Activated CD4-positive, alpha-beta T cell treated with anti-CD3 and anti-CD28 coated beads, Interleukin-2, amount 10 ng/mL, durations not matched to agents 7 days and 5 days (primary cell): ENCODE measurements at regions not wholly inside any gene's neighbourhood (a gene's known extent, or its start where the extent isn't known, plus 50 kb on each side); places are given as distances from the start of the nearest gene placed in this dataset.
"Not testable (repeated sequence)": the region's sequence is repeated elsewhere in the genome, so short reads cannot be mapped to it uniquely, and the experiment has no call there.

Experiments used
- CTCF ChIA-PET: fragments of 350-600 bp; sonication (Branson Sonifier 250); formaldehyde crosslinking; loops from one replicate; lab custom pipeline; 2021; ENCODE audit warnings: antibody characterized with exemption; lab: Charles Lee
- POLR2A ChIA-PET: fragments of 350-600 bp; sonication (Branson Sonifier 250); formaldehyde crosslinking; loops from one replicate; lab custom pipeline; 2021; ENCODE audit warnings: antibody characterized with exemption; lab: Charles Lee
- DNase-seq: peaks from one replicate; pipeline ENCODE4 v3.0.0-alpha.2; 2020
- H3K27ac Mint-ChIP-seq: one replicate; pipeline ENCODE4 v1.8.0; 2021; ENCODE audit warnings: mild to moderate bottlenecking, moderate library complexity, mixed read lengths
- H3K27me3 Mint-ChIP-seq: one replicate; pipeline ENCODE4 v1.8.0; 2021; ENCODE audit warnings: mixed read lengths
- H3K36me3 Mint-ChIP-seq: one replicate; pipeline ENCODE4 v1.8.0; 2021; ENCODE audit warnings: low read depth, mixed read lengths
- H3K4me1 Mint-ChIP-seq: one replicate; pipeline ENCODE4 v1.8.0; 2021; ENCODE audit warnings: mixed read lengths
- H3K4me3 Mint-ChIP-seq: one replicate; pipeline ENCODE4 v1.8.0; 2021; ENCODE audit warnings: mild to moderate bottlenecking, moderate library complexity, mixed read lengths
- H3K9me3 Mint-ChIP-seq: one replicate; pipeline ENCODE4 v1.8.0; 2021; ENCODE audit warnings: mixed read lengths

GRCh38 chr4:18107848-18108528 lies 86.4 kb upstream of the LCORL start:
- H3K27ac Mint-ChIP-seq, H3K4me3 Mint-ChIP-seq, H3K36me3 Mint-ChIP-seq, H3K9me3 Mint-ChIP-seq, CTCF ChIA-PET, DNase-seq, POLR2A ChIA-PET, H3K27me3 Mint-ChIP-seq, H3K4me1 Mint-ChIP-seq: not testable (repeated sequence)

GRCh38 chr4:18106620-18107019 lies 85.1 kb upstream of the LCORL start:
- ChIA-PET POLR2A (no interaction called here), CTCF (no interaction called here)
- H3K36me3 Mint-ChIP-seq: no peaks in the 10 kb centered on the region
- H3K4me1 Mint-ChIP-seq: no peaks in the 10 kb centered on the region
- no peak for DNase-seq
- no peak overlapping the region for H3K4me3 Mint-ChIP-seq
- H3K9me3 Mint-ChIP-seq: no peaks in the 10 kb centered on the region
- H3K27ac Mint-ChIP-seq: no peak overlapping the region
- peaks cover 3% of the 10 kb centered on the region for H3K27me3 Mint-ChIP-seq

GRCh38 chr4:18105030-18106011 lies 83.8 kb upstream of the LCORL start:
- POLR2A ChIA-PET: no interaction called here
- H3K4me1 Mint-ChIP-seq: no peaks in the 10 kb centered on the region
- no peaks in the 10 kb centered on the region for H3K36me3 Mint-ChIP-seq
- no peaks in the 10 kb centered on the region for H3K27me3 Mint-ChIP-seq
- CTCF ChIA-PET: no interaction called here
- DNase-seq: no peak
- no peak overlapping the region for H3K27ac Mint-ChIP-seq
- H3K4me3 Mint-ChIP-seq: no peak overlapping the region
- H3K9me3 Mint-ChIP-seq: no peaks in the 10 kb centered on the region

- H3K27ac Mint-ChIP-seq: no peak overlapping the region
- POLR2A ChIA-PET: no interaction called here
- H3K36me3 Mint-ChIP-seq: no peaks in the 10 kb centered on the region
- CTCF ChIA-PET: no interaction called here
- H3K9me3 Mint-ChIP-seq: no peaks in the 10 kb centered on the region
- no peaks in the 10 kb centered on the region for H3K27me3 Mint-ChIP-seq
- DNase-seq: no peak
- H3K4me1 Mint-ChIP-seq: no peaks in the 10 kb centered on the region
- no peak overlapping the region for H3K4me3 Mint-ChIP-seq
Measured at GRCh38 chr4:18103876-18104605, 82.5 kb upstream of the LCORL start.

GRCh38 chr4:18100657-18101056 lies 79.1 kb upstream of the LCORL start:
- H3K4me1 Mint-ChIP-seq: no peaks in the 10 kb centered on the region
- H3K27ac Mint-ChIP-seq: no peak overlapping the region
- H3K9me3 Mint-ChIP-seq: no peaks in the 10 kb centered on the region
- DNase-seq: no peak
- H3K27me3 Mint-ChIP-seq: no peaks in the 10 kb centered on the region
- ChIA-PET CTCF (no interaction called here), POLR2A (no interaction called here)
- H3K36me3 Mint-ChIP-seq: no peaks in the 10 kb centered on the region
- no peak overlapping the region for H3K4me3 Mint-ChIP-seq

- H3K36me3 Mint-ChIP-seq, H3K4me3 Mint-ChIP-seq, H3K27ac Mint-ChIP-seq, POLR2A ChIA-PET, H3K27me3 Mint-ChIP-seq, H3K9me3 Mint-ChIP-seq, CTCF ChIA-PET, H3K4me1 Mint-ChIP-seq, DNase-seq: not testable (repeated sequence)
Measured at GRCh38 chr4:18090447-18090846, 68.9 kb upstream of the LCORL start.

GRCh38 chr4:18082236-18082635 lies 60.7 kb upstream of the LCORL start:
- H3K27ac Mint-ChIP-seq: no peak overlapping the region
- H3K27me3 Mint-ChIP-seq: peaks cover 17% of the 10 kb centered on the region
- H3K36me3 Mint-ChIP-seq: no peaks in the 10 kb centered on the region
- no peaks in the 10 kb centered on the region for H3K4me1 Mint-ChIP-seq
- H3K4me3 Mint-ChIP-seq: no peak overlapping the region
- H3K9me3 Mint-ChIP-seq: no peaks in the 10 kb centered on the region
- no peak for DNase-seq
- ChIA-PET POLR2A (no interaction called here), CTCF (interaction anchor here (0.6 kb wide), 1 partner anchor 1631 kb away, joined by 3 read pairs; no protein-coding TSS in a partner anchor)

GRCh38 chr4:18081708-18082107 lies 60.2 kb upstream of the LCORL start:
- DNase-seq: no peak
- H3K4me1 Mint-ChIP-seq: no peaks in the 10 kb centered on the region
- no peak overlapping the region for H3K4me3 Mint-ChIP-seq
- ChIA-PET POLR2A (no interaction called here), CTCF (interaction anchor here (0.6 kb wide), 3 partner anchors 36 to 1697 kb away, joined by 3 read pairs; no protein-coding TSS in a partner anchor)
- H3K27me3 Mint-ChIP-seq: peaks cover 17% of the 10 kb centered on the region
- no peak overlapping the region for H3K27ac Mint-ChIP-seq
- no peaks in the 10 kb centered on the region for H3K9me3 Mint-ChIP-seq
- no peaks in the 10 kb centered on the region for H3K36me3 Mint-ChIP-seq

- POLR2A ChIA-PET: no interaction called here
- Mint-ChIP-seq H3K9me3 (peaks cover 9% of the 10 kb centered on the region), H3K4me1 (peaks cover 7% of the 10 kb centered on the region), H3K4me3 (no peak overlapping the region), H3K27me3 (peaks cover 9% of the 10 kb centered on the region), H3K27ac (no peak overlapping the region), H3K36me3 (no peaks in the 10 kb centered on the region)
- CTCF ChIA-PET: no interaction called here
- no peak for DNase-seq
Measured at GRCh38 chr4:18077808-18078207, 56.3 kb upstream of the LCORL start.

- H3K27ac Mint-ChIP-seq: no peak overlapping the region
- H3K4me1 Mint-ChIP-seq: peaks cover 7% of the 10 kb centered on the region
- DNase-seq: peak; percentile 64
- ChIA-PET POLR2A (no interaction called here), CTCF (interaction anchor here (1.2 kb wide), 1 partner anchor 56 kb away, joined by 3 read pairs; no protein-coding TSS in a partner anchor)
- peaks cover 14% of the 10 kb centered on the region for H3K27me3 Mint-ChIP-seq
- H3K4me3 Mint-ChIP-seq: no peak overlapping the region
- no peaks in the 10 kb centered on the region for H3K36me3 Mint-ChIP-seq
- peaks cover 9% of the 10 kb centered on the region for H3K9me3 Mint-ChIP-seq
Measured at GRCh38 chr4:18075823-18076433, 54.4 kb upstream of the LCORL start.

- Mint-ChIP-seq H3K4me3 (no peak overlapping the region), H3K4me1 (peaks cover 7% of the 10 kb centered on the region), H3K36me3 (no peaks in the 10 kb centered on the region), H3K27ac (no peak overlapping the region), H3K27me3 (peaks cover 34% of the 10 kb centered on the region), H3K9me3 (peaks cover 9% of the 10 kb centered on the region)
- no peak for DNase-seq
- POLR2A ChIA-PET: no interaction called here
- CTCF ChIA-PET: no interaction called here
Measured at GRCh38 chr4:18071894-18072293, 50.3 kb upstream of the LCORL start.
